ENCODE measurements at regions not wholly inside any gene's neighbourhood (a gene's known extent, or its start where the extent isn't known, plus 50 kb on each side); places are given as distances from the start of the nearest gene placed in this dataset.
"Not testable (repeated sequence)": the region's sequence is repeated elsewhere in the genome, so short reads cannot be mapped to it uniquely, and the experiment has no call there.

DNA sequence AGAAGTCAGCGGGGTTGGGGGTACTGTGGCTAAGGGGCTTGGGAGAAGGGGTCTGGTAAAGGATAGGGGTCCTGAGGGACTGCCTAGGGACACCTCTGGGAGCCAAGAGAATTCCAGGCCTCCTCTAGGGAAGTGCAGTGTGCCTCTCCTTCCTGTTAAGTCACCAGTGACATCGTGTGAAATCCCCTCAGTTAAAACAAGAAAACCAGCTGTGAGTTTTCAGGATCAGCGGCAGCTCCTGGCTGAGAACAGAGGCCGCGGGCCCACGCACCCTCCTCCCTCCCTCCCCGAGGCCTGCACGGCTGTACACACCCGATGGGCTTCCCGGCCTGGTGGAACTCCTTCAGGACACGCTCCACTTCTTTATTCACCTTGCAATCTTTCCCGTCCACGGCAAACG lies 5400.0 kb upstream of the TPTE start:
- TF ChIP-seq, protein P1, sequence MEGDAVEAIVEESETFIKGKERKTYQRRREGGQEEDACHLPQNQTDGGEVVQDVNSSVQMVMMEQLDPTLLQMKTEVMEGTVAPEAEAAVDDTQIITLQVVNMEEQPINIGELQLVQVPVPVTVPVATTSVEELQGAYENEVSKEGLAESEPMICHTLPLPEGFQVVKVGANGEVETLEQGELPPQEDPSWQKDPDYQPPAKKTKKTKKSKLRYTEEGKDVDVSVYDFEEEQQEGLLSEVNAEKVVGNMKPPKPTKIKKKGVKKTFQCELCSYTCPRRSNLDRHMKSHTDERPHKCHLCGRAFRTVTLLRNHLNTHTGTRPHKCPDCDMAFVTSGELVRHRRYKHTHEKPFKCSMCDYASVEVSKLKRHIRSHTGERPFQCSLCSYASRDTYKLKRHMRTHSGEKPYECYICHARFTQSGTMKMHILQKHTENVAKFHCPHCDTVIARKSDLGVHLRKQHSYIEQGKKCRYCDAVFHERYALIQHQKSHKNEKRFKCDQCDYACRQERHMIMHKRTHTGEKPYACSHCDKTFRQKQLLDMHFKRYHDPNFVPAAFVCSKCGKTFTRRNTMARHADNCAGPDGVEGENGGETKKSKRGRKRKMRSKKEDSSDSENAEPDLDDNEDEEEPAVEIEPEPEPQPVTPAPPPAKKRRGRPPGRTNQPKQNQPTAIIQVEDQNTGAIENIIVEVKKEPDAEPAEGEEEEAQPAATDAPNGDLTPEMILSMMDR (IDR thresholded peaks at IDR 0.05 in 8 of 11, conservative IDR thresholded peaks at IDR 0.05 in 3 of 11): not testable (repeated sequence)
- TF ChIP-seq POLR2A (IDR thresholded peaks at IDR 0.05): not testable (repeated sequence)

Measured in spleen (tissue), 7 donors.